GM18873 (cell line): ENCODE measurements at regions not wholly inside any gene's neighbourhood (a gene's known extent, or its start where the extent isn't known, plus 50 kb on each side); places are given as distances from the start of the nearest gene placed in this dataset.

Experiments used
- ATAC-seq: cut with Tn5 transposase; IDR thresholded peaks from one replicate; pipeline ENCODE4 v1.9.1; 2021; ENCODE audit warnings: mild to moderate bottlenecking, moderate library complexity, moderate number of reproducible peaks; ENCODE audit not compliant: unreplicated experiment, low FRiP score

GRCh38 chr12:25301798-25302197, 51.1 kb upstream of the KRAS start:
- no peak for ATAC-seq
